ENCODE measurements at regions not wholly inside any gene's neighbourhood (a gene's known extent, or its start where the extent isn't known, plus 50 kb on each side); places are given as distances from the start of the nearest gene placed in this dataset.

DNA sequence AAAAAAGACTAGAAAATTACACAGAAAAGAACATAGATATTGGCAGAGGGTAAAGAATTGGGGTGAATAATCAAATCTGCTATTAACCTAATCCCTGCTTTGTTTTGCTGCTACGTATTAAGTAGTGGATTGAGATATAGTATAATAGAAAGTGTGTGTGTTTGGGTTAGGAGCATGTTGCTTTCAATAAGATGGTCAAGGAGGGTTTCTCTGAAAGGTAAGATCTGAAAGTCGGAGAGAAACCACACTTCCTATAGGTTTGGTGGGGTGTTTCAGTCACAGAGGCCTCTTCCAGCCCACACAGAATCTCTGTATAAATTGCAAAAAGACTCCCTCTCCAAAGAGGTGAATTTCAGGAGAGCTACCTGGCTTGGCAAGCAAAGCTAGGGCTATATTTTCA, 345.7 kb upstream of the SATB1 start:
- no peak for DNase-seq

DNA sequence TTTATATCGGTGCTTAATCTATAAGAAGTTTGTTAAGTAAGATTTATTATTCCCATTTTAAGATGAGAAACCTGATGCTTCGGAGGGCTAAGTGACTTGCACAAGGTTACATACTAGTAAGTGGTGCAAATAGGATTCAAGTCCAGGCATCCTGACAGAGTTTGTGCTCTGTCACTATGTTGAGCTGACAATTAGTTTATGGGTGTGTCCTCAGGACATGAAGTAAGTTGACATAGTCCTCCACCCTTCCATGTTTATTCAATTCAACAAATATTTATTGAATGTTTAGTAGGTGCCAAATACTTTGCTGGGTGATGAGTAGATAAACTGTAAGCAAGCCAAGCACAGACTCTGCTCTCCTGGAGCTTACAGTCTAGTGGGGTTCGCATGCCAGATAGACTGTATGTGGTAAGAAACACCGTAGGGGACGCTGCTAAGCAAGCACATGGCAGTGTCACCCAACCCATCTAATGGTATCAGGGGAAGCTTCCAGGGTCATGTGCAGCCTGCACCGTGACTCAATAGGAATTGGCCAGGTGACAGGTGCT, 342.7 kb upstream of the SATB1 start:
- DNase-seq: no peak

DNA sequence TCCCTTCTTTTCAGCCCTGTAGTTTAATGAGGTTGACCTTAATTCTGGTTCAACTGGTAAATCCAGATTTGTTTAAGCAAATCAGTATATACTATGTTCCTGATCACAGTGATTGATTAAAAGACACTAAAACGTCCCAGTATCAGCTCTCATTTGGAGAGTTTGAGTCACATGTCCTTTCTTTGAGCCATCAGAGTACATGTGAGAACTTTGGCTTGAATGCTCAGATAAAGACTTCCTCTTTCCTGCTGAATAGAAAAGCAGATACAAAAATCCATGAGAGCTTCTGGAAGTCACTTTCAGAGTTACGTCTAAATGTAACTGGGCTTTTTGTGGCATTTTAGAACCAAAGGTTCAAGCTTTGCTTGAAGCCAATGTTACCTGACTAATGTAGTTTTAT, 341.8 kb upstream of the SATB1 start:
- DNase-seq: no peak

DNA sequence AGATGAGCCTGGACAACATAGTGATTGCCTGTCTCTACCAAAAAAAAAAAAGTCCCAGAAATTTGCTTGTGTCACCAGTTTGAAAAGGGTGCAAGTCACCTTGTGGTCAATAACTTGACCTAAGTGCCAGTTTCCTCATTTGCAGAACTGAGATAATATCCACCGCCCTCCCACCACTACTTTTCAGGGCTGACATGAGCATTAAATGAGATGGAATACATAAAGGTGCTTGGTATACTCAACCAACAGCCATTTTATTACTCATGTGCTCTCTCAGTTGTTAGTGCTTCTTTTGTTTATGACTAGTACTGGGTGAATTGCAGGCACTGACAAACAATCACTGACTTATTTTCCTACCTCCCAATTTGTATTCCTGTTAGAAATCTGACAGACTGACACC, 340.5 kb upstream of the SATB1 start:
- DNase-seq: no peak

DNA sequence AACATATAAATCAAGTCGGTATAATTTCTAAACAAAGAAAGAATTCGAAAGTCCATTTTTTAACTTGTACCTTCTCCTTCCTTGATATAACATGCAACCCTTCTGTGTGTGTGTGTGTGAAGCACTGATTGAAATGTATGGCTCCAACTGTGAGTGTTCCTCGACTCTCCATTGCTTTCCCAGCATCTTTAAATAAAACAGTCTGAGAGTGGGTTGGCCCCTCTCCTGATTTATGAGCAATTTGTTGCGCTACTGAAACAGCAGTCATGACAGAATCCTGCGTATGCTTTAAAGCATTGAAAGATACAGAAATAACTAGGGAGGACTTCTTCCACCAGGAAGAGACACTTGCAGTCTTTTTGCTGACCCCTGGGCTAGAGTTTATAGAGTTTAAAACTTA, 340.0 kb upstream of the SATB1 start:
- DNase-seq: no peak

DNA sequence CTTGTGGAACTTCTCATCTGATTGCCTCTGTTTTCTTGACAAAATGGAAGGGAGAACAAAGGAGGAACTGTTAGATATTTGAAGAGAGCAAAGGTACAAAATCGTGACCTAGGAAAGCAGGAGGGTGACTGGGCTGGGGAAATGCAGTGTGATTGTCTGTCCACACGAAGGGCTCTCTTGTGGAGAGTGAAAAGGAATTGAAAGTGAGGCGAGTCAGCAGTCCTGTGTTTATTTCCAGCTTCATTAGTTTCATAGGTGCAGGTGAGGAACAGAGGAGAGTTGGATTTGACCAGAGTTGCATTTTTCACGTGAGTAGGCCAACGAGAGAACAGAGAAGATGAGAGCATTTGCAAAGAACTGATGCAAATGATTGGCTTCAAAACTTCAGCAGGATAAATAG, 336.4 kb upstream of the SATB1 start:
- no peak for DNase-seq

DNA sequence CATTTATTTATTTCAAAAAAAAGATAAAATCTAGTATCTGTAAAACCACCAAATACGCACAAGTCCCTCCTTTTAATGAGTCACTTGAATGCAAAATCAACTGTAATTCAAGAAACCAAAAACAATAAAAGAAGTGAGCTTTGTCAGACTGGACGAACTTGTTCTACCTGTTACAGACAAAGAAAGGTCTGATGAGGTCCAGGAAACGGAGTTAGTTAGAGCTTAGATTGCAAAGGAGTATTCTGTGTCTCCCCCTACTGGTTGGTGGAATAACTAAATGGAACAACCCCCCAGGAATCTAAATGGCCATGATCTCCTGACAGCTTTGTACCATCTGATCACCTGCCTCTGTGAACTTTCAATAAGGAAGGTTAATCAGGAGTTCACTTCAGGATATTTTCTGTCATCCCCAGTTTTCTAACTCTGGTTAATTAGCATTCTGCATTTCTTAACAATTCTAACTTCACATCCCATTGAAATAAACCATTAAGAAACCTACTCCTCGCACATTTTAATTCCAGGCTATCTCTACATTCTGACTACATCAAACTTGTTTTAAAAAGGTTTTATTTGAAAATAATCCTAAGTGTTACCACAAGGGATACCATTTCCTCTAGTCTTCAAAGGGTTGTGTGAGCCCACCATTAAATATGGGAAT, 333.0 kb upstream of the SATB1 start:
- peak in 4 of 5 donors; percentile 2 to 88 (median 25) for DNase-seq

DNA sequence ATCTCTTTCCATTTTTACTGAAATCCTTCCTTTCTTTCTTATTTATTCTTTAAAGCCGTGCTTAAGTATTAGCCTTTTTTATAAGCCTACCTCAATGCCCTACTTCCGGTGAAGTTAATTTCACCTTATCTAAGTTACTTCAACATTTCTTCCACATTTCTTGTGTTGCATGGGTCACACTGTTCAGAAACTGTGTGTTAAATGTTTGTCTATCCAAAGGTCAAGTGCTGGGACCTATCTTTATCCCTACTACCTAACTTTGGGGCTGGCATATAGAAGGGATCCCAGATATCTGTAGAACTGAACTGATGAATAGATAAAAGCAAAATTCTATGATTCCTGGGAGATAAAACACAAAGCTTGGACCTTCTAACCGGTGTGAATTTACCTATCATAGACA, 332.3 kb upstream of the SATB1 start:
- no peak for DNase-seq

DNA sequence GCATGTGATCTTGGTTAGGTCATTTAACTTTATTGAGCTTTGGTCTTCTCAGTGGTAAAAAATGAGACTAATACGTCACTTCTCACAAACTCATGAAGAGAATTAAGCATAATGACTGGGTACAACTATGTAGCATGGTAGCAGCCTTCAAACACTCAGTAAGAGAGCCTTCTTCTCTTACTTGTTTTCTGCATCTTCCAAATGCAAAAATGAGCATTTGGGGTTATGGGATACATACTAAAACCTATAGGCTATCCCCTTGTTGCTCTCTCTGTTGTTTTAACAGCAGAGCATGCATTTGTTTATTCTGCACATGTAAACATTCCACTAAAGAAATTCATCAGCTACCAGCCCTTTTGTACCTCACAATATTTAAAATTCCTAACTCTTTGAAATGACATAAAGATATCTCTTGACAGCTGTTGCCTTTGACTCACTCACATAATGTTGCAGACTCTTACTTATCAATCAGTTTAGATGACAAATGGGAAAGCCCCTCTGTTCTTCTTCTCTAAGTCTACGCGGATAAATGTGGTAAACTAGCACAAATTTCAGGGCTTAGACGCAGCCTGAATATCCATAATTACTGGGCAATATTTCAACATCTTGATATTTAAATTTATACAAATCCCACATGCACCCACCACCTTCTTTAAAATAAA, 327.3 kb upstream of the SATB1 start:
- DNase-seq: no peak

DNA sequence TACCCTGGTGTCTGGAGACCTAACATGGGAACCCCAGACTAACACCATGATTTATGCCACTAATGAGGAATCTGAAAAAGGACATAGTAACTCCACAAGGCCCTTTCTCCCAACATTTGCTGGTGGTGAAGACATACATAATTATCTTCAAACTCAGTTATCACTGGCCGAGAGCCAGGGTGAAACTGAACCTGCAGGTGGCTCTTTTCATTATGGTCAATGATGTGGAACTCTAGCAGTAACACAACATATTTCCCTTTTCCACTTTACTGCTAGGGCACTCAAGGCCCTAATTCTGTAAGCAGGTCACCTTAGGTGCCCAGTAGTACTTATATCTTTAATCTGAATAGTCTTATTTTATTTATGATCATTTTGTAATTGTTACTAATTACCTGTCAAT, 326.4 kb upstream of the SATB1 start:
- no peak for DNase-seq

DNA sequence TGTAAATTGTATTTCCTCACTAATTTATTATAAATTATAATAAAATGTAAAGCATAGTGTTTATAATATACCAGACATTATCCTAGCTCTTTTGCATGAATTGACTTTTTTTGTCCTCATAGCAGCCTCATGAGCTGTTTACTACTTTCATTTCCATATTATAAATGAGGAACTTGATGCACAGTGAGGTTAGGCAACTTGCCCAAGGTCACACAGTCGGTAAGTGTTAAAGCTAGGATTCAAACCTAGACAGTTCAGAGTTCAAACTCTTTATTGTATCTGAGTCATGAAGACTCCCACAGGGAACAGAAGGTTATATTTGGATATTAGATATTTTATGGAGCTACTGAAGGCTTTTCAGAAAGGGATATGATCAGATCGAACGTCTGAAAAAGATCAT, 322.2 kb upstream of the SATB1 start:
- DNase-seq: no peak

DNA sequence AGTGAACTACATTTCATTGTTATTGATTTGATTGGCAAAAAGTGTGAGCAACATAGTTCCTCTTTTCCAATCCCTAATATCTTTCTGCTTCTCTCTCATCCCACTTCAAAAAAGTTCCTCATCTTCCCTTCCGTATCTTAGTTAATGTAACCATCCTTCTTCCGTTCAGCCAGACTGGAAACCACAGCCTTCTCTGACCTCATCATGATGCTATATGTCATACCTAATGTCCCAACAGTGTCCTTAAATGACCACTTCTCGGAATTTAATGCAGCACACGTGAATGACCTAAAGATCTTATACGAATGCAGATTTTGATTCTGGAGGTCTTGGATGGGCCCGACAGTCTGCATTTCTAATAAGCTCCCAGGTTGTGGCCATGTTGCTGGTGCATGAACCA, 320.3 kb upstream of the SATB1 start:
- no peak for DNase-seq

DNA sequence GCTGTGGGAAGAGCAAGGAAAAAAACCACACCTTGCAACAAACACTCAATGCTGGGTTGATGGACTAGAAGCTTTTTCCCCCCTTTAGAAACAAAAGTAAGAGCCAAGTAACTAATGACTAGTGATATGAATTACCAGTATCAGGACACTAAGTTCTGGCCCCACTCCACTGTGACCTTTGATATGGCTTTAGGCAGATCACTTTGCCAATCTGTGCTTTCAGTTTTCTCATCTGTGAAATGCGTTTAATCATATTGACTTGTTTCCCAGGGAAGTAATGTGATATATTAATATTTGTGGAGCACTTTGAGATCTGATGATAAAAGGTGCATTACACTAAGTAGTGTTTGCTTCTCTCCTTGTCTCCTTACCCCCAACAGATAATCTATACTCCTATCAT, 319.3 kb upstream of the SATB1 start:
- DNase-seq: no peak

DNA sequence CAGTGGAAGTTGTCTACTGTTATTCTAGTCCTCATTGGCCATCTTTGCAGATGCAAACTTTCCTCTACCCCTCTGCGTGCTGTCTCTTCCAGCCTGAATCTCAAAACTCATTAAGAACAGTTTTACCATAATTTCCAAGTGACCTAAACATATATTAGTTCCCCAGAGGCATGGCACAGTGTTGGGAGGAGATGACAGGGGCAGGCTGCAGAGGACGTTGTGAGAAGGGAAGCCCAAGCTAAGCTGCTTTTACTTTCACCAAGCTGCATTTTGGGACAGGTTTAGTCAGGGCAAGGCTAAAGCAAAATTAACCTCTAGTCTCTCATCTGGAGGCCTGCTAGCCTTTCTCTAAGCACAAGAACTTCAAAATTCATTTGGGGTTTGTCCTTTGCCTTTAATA, 318.6 kb upstream of the SATB1 start:
- DNase-seq: peak in 1 of 5 donors; percentile 65

DNA sequence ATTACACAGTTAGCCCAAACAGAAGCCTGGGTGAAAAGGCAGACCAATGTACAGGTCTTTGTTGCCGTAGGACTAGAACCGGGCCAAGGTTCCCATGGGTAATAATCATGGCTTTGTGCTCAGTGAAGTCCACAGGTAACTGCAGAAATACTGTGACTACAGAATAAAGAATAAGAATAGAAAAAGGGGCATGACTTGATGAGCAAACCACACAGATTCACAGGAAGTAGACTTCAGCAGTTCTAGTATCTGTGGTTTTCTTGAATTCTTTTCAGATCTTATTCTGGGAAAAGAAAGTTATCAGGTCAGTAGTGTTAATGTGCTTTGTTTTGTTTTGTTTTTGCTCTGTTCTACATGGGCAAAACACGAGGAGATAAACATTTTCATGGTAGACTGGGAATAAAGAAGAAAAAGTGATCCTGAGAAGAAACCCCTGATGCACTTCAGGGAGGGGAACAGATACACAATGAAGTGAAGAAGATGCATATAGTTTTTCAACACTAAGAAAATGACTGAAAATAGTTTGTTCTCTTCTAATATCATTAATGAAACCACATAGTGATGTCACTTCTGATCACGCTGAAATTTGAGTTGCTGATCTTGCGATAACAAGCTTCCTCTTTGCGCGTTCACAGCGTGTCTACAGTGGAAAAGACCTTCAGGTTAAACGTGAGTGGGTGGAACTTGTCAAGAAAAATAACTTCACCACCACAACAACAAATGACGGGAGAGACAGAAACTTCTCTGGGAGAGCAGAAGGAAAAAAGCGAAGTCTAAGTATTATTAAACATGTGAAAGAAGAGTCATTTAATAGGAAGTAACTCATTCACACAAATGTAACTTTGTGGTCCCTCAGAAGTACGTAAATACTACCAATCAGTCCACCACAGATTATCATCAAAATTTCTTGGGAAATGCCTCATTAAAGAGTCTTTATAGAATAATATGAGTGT, 315.8 kb upstream of the SATB1 start:
- DNase-seq: peak; percentile 24 to 94 (median 58)

DNA sequence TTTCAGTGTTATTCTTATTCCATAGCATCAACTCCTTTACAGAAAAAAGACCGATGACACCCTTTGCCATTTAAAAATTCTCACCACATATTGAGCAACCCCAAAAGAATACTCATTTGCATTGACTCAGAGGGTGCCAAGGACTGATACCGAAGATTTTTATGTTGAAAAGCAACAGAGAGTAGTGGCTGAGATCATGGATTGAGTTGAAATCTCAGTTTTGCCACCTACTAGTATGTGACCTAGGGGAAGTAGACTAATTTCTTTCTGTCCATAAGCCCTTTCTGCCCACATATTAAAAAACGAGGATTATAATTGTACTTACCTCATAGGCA, 313.9 kb upstream of the SATB1 start:
- DNase-seq: peak in 1 of 5 donors; percentile 74

DNA sequence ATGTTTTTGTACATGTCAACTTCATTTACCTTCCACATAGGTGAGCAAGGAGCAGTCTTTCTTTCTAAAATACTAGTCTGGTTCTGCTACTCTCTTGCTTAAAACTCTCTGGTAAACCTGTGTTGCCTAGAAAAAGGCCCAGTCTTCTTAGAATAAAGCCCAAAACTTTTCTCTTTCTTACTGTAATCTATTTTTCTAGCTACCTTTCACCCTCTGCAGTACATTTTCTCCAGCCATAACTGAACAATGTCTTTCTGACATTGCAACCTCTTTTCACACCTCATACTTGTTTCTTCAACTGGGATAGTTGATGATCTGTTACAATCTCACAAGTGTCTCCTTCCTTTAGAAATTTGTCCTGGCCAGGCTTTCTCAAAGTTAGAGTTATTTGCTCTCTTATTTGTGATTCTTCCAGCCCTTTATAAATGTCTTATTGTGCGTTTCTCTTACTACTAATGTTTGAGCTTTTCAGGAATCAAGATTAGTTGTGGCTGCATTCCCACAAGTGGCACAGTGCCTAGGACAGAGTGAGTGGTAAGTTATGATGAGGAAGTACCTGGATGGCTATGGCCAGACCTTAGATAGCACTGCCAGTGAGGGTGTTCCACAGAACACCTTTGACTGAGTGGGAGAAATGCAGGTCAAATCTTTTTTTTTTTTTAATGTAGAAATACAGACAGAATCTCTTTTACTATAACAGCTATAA, 313.4 kb upstream of the SATB1 start:
- peak in 1 of 5 donors; percentile 67 for DNase-seq

DNA sequence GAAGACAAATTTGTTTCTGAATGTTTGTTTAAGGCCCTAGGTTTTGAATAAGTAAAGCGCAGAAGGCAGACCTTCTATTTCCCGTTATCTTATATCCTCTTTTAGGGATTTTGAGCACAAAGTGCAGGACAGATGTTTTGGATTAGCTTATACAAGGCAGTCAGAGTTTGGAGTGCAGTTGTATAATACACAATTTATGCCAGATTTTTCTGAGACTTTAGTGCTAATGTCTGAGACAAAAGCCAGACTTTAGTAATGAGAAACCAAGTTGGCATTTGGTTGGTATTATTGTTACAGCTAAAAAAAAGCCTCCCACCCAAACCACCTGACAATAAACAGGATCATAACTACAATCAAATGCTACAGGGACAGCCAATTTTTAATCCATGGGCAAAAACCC, 309.9 kb upstream of the SATB1 start:
- no peak for DNase-seq

DNA sequence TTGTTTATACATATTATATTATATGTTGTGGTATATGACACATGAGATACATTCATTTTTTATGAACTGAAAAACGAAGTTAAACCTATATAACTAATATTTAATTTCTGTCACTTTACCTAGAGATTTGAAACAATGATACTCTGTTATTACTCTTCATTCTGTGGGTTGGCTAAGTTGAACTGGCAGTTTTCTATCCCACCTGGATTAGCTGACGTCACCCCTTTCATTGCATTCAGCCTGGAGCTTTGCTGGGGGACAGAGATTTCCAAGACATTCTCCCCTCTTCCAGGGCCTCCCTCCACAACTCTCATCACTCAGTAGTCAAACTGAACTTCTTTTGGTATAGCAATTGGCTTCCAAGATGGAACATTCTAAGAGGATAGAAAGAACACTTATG, 309.2 kb upstream of the SATB1 start:
- DNase-seq: no peak

DNA sequence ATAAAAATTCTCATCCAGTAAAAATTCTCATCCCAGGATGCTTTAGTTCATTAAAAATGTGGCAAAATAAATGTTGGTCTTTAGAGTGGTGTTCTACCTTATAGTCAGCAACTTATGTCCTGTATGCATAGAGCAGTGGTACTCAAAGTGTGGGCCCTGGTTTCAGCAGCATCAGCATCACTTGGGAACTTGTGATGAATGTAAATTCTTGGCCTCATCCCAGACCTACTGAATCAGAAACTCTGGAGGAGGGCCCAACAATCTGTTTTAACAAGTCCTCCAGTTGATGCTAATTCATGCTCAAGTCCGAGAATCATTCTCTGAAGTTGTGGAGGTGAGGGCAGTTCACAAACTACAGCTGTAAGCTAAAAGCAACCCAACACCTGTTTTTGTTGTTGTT, 307.3 kb upstream of the SATB1 start:
- DNase-seq: no peak

DNA sequence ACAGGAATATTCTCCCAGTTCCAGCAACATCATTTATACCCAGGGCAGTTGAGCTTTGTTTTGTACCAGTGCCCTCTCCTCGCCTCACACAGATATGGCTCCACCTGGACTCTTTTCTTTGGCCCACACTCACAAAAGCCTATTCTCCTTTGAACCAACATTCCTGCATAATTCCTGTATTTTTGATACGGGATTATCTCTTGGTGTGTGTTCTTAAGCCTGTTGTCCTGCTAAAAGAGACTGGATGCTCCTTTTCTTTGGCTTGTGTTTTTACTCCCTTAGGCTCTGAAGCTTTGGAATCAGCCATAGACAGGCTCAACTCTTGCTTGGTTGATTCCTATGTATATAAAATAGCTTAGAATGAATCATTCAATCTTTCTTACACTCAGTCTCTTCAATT, 305.4 kb upstream of the SATB1 start:
- no peak for DNase-seq

DNA sequence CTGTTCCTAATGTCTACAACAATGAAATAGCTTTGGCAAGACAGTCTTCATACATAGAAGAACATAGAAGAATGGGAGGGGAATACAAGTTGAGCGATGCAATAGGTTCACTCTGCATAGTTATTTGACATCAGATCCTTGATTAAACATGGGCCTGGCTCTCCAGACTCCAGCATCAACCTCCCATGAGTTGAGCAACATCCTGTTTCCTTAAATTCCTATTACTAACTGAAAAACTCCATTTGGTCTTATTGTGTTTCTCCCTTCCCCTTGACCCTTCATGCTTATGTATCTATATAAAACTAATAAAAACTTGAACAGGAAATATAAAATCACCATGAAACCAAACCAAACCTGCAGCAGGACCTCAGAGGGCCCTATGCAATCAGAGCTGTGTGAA, 304.5 kb upstream of the SATB1 start:
- no peak for DNase-seq

Measured in T-helper 1 cell (primary cell).